Activated effector memory CD4-positive, alpha-beta T cell treated with Interleukin-2 at 50 U/mL for 16 hours (primary cell): ENCODE measurements at regions not wholly inside any gene's neighbourhood (a gene's known extent, or its start where the extent isn't known, plus 50 kb on each side); places are given as distances from the start of the nearest gene placed in this dataset.
"Not testable (repeated sequence)": the region's sequence is repeated elsewhere in the genome, so short reads cannot be mapped to it uniquely, and the experiment has no call there.

Experiments
- DNase-seq: peaks from one replicate; pipeline ENCODE4 v3.0.0-alpha.2; 2020

- no peak for DNase-seq
Measured at GRCh38 chr10:130691776-130692175, 555.6 kb downstream of the GLRX3 start.

DNA sequence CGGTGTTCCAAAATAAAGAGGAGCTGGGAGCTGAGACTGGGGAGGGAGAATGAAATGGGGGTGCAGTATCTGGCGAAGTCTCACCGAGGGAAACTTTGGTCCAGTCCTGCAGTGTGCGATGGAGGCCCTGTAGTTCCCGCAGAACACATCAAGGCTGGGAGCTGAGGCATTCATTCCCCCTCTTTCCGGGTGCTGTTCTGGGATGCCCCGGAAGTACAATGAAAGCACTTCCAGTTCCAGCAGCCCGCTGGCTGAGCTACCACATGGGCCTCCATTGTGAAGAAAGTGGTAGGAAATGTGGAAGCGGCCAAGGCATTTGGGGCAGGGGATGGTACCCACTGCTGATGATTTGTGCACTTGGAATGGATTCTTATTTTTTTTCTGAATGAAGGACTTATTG is 560.7 kb downstream of the GLRX3 start:
- no peak for DNase-seq

DNA sequence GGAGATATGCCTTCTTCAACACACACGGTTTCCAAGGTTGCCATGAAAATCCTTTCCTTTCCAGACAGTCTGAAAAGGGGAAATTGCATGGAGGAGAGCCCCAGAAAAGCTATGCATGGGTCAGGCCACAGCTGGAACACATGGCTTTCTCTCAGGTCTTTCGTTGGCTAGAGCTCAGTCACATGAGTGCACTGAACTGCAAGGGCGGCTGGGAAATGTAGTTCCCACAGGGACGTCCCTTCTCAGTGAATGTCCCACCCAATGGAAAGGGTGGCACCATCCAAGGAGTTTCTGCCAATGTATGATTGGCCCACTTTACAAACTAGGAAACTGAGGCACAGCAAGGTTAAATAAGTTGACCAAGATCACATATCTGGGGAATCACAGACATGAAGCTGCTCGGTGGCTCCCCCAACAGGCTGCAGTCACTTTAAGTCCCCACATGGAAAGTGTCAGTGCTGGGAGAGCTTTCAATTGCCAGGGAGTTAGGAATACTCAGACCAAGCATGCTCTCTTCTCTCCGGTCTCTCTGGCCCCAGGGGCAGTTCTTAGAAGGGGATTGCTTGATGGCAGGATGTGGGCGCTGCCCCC is 571.3 kb downstream of the GLRX3 start:
- no peak for DNase-seq

DNA sequence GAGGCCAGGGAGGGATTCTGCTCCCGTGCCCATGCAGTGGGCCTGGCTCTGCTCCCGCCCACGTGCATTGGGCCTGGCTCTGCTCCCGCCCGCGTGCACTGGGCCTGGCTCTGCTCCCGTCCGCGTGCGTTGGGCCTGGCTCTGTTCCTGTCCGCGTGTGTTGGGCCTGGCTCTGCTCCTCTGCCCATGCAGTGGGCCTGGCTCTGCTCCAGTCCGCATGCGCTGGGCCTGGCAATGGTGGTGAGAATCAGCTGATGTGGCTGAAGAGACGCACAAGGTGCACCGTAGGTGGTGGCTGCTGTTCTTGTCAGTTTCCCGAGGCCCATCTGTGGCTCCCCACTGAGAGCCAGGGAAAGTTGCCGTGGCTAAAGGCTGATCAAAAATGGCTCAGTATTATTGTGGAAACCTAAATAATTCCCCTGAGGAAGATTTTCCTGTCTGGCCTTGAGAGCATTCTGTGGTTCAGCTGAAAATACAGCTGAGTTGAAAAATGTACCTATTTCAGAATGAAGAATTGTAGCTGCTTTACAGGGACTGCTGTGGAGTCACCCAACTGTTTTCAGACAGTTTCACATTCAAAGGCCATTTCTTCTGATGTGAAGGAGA is 572.4 kb downstream of the GLRX3 start:
- no peak for DNase-seq

- no peak for DNase-seq
Measured at GRCh38 chr10:130709415-130709814, 573.2 kb downstream of the GLRX3 start.

- no peak for DNase-seq
Measured at GRCh38 chr10:130711072-130711471, 574.9 kb downstream of the GLRX3 start.

- DNase-seq, result no peak
Measured at GRCh38 chr10:130713135-130713534, 576.9 kb downstream of the GLRX3 start.

DNA sequence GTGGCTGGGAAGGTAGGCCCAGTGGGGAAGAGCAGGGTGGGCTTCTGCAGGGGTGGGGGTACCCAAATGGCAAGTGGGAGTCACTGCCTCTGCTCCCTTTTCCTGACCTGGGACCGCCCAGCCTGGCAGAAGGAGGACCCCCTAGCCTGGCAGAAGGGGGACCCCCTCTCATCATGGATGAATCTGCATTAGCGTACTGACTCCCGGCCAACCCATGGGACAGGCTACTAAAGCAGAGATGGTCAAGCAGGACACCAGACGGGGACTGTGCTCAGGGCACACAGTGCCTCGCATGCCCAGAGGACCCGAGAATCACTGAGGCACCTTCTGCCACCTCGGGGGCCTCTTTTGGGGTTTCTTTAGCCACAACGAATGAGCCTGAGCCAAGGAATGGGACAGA is 577.5 kb downstream of the GLRX3 start:
- no peak for DNase-seq

- DNase-seq, result no peak
Measured at GRCh38 chr10:130714742-130715467, 578.7 kb downstream of the GLRX3 start.

DNA sequence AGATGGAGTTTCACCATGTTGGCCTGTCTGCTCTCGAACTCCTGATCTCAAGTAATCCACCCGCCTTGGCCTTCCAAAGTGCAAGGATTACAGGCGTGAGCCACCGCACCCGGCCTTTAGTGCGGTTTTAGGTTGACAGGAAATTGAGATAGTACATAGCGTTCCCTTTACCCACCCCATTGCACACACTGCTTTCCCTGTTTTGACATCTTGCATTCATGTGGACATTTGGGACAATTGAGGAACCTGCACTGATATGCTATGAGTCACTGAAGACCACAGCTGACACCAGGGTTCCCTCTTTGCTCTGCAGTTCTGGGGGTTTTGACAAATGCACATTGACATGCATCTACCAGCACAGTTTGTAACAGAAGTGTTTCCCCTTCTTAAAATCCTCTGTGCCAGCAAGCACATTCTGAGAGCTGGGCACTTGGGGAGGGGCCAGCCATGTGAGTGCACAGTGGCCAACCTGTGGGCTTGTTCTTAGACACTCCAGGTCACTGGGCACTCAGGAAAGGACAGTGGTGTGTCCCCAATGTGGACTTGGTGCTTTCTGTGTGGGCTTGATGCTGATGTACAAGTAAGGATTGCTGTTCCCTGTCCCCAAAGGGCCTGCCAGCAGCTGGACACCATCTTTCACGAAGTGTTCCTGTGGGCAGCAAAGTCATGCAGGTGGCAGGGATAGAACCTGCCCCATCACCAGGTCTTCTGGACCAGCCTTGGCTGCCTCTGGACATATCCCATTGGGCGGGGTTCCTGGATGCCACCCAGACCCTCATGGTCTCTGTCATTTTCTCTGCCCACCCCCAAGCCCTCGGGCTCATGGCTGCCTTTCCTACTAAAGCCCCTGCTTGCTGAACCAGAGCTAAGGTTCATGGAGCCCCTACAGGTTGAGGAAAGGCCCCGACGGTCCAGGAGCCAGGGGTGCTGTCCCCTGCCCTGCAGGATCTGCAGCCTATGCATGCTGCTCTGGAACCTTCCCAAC is 579.8 kb downstream of the GLRX3 start:
- no peak for DNase-seq

GRCh38 chr10:130717083-130717482 is 580.9 kb downstream of the GLRX3 start:
- DNase-seq, result no peak

- not testable (repeated sequence) for DNase-seq
Measured at GRCh38 chr10:130718744-130719447, 582.7 kb downstream of the GLRX3 start.

- no peak for DNase-seq
Measured at GRCh38 chr10:130719448-130719752, 583.2 kb downstream of the GLRX3 start.

DNA sequence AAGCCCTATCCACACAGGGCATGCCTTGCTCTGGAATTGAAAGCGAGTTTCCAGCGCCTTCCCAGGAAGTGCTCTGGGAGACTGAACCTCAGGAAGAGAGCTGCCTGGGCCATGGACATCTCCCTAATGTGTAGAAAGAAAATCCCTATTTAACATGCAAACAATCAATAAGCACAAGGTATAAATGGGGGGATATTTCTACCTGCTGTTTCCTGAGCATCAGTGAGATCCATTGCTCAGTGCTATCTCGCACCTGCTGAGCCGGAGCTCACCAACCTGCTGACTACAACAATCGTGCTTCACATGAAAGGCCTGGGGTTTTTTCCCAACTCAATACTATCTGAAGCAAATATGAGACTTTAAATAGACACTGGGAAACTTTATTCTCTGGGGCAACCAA is 584.0 kb downstream of the GLRX3 start:
- DNase-seq, result no peak

GRCh38 chr10:130721971-130722370 is 585.8 kb downstream of the GLRX3 start:
- DNase-seq, result no peak

DNA sequence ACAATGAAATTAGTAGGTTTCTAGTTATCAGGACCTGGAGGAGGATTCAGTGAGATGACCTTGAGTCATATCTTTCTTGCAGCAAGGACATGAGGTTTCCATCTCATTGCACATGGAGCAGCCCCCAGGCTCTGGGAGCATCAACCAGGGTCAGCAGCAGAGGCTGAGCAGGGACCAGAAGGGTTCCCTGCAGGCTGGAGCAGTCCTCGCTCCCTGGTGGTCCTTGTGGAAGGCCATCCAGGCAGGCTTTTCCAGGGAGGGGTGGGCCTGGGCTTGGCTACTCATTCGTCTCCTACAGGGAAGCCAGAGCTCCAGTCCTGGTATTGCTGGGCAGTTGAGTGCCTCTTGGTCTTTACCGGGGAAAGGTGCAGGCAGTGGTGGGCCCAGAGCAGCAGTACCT is 587.5 kb downstream of the GLRX3 start:
- DNase-seq, result no peak

GRCh38 chr10:130725474-130725970 is 586.0 kb downstream of the TCERG1L start:
- no peak for DNase-seq

- DNase-seq, result no peak
Measured at GRCh38 chr10:130726996-130727725, 584.4 kb downstream of the TCERG1L start.

DNA sequence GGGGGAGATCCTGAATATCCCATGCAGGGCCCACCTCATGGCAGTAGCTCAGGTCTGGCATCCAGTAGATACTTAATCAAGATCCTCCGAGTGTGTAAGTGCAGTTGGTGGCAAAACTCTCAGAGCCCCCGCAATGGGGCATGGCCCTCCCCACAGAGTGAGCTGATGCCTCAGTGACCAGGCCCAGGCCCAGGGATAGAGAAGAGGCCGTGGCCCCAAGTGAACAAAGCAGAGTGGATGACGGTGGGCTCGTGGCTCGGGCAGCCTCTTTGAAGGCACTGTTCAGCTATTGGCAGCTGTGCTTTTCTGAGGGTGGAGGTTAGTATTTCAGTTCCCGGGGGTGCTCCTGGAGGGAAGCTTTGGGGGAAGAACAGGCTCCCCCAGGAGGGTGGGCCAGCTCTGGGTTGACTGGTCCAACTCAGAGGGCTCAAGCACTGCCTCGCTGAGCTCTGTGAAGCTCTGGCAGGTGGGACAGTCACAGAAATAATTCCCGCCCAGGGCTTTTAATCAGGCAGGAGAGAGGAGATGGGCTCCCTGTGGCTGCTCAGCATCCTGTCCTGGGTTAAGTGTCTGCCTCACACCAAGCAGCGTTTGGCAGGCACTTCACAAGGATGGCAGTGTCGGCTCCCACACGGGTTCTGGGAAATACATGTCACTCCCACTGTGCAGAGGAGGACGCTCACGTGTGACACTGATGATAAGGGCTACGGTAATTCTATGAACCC is 583.6 kb downstream of the TCERG1L start:
- DNase-seq, result no peak

DNA sequence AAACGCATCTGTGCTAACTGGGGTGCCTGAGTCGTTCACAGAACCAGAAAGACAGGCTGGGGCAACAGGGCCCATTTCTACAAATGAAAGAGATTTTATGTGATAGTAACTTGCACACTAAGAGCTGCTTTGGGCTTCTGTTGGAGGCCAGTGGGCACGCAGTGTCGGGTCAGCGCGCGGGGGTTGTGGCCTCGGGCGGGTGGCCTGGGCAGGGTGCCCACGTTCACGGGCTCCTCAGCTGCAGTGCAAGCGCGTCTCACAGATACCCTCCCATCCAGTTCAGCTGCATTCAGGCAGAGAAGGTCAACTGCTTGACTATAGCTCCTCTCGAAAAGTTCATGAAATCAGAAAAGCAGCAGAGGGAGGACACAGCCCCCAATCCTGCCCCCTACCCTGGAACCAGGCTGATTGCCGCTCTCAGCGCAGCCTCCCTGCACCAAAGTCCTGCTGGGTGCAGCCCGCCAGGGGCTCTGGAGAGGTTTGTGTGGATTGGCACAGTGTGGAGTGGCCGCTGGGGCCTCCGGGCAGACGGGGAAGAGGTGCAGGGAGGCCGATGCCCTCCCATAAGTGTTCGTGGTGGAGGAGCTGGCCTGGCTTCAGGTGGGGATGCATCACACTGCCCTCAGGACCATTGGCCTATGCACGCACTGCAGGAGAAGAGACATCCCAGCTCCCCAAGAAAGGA is 582.8 kb downstream of the TCERG1L start:
- no peak for DNase-seq

- DNase-seq, result no peak
Measured at GRCh38 chr10:130729876-130730275, 581.6 kb downstream of the TCERG1L start.
